HepG2 (cell line): ENCODE measurements at regions not wholly inside any gene's neighbourhood (a gene's known extent, or its start where the extent isn't known, plus 50 kb on each side); places are given as distances from the start of the nearest gene placed in this dataset.

Experiments used
- ATF3 ChIP-seq: sonication (generic); formaldehyde crosslinking; IDR thresholded peaks from 2 replicates; pipeline ENCODE4 v1.4.0; 2020; ENCODE audit warnings: missing genetic modification reagents
- ATF5 ChIP-seq: sonication (generic); formaldehyde crosslinking; IDR thresholded peaks from 2 replicates; pipeline ENCODE4 v1.4.0; 2020; ENCODE audit warnings: mild to moderate bottlenecking, low read depth, missing genetic modification reagents
- MLXIP ChIP-seq: sonication (generic); formaldehyde crosslinking; IDR thresholded peaks from 2 replicates; pipeline ENCODE4 v1.9.0; 2021; ENCODE audit warnings: missing genetic modification reagents, borderline replicate concordance
- NR2C2 ChIP-seq: sonication (generic); formaldehyde crosslinking; IDR thresholded peaks from 2 replicates; pipeline ENCODE4 v1.4.0; 2020; ENCODE audit warnings: missing genetic modification reagents, mild to moderate bottlenecking, moderate library complexity, borderline replicate concordance
- PRMT3 ChIP-seq: sonication (generic); formaldehyde crosslinking; IDR thresholded peaks from 2 replicates; pipeline ENCODE4 v1.8.1; 2022; ENCODE audit warnings: low read depth, mild to moderate bottlenecking, moderate library complexity, missing genetic modification reagents, borderline replicate concordance
- RFX1 ChIP-seq: fragments of 450-650 bp; IDR thresholded peaks from 2 replicates; pipeline ENCODE4 v1.6.1; 2017
- TEAD3 ChIP-seq: optimal IDR thresholded peaks from 2 replicates; pipeline ENCODE3; 2016; ENCODE audit warnings: borderline replicate concordance
- ZNF343 ChIP-seq: sonication (generic); formaldehyde crosslinking; IDR thresholded peaks from 2 replicates; pipeline ENCODE4 v1.4.0; 2020; ENCODE audit warnings: mild to moderate bottlenecking, missing genetic modification reagents
- ZNF362 ChIP-seq: sonication (generic); formaldehyde crosslinking; IDR thresholded peaks from 2 replicates; pipeline ENCODE4 v1.4.0; 2020; ENCODE audit warnings: missing genetic modification reagents, mild to moderate bottlenecking, borderline replicate concordance
- ZNF558 ChIP-seq: sonication (generic); formaldehyde crosslinking; IDR thresholded peaks from 2 replicates; pipeline ENCODE4 v1.9.0; 2022; ENCODE audit warnings: mild to moderate bottlenecking, missing genetic modification reagents, borderline replicate concordance
- ZNF737 ChIP-seq: sonication (generic); formaldehyde crosslinking; IDR thresholded peaks from 2 replicates; pipeline ENCODE4 v1.5.0; 2020; ENCODE audit warnings: missing genetic modification reagents, mild to moderate bottlenecking, borderline replicate concordance

GRCh38 chr10:108788891-108789290, 1134.4 kb downstream of the XPNPEP1 start (continued):
- no peak for TF ChIP-seq MLXIP (CRISPR knock-in tag)
- no peak for TF ChIP-seq PRMT3 (CRISPR knock-in tag)
- no peak for TF ChIP-seq ZNF362 (CRISPR knock-in tag)
- no peak for TF ChIP-seq ZNF558
- TF ChIP-seq ATF5 (CRISPR knock-in tag): no peak
- no peak for TF ChIP-seq TEAD3 (CRISPR knock-in tag)
- TF ChIP-seq ZNF343 (CRISPR knock-in tag): no peak
- no peak for TF ChIP-seq ATF3 (CRISPR knock-in tag)
- TF ChIP-seq ZNF737 (CRISPR knock-in tag): no peak
- TF ChIP-seq NR2C2 (CRISPR knock-in tag): no peak
- TF ChIP-seq RFX1: no peak
- TF ChIP-seq, all 625 proteins: peak for 0
